ENCODE measurements at regions not wholly inside any gene's neighbourhood (a gene's known extent, or its start where the extent isn't known, plus 50 kb on each side); places are given as distances from the start of the nearest gene placed in this dataset.

GRCh38 chr21:27715131-27715530 lies 748.2 kb upstream of the ADAMTS5 start:
- no peak for DNase-seq

GRCh38 chr21:27713154-27714109 lies 746.5 kb upstream of the ADAMTS5 start:
- DNase-seq: no peak

- DNase-seq: no peak
These were observed 737.8 kb upstream of the ADAMTS5 start for GRCh38 chr21:27704567-27705166.

- no peak for DNase-seq
These were observed 736.9 kb upstream of the ADAMTS5 start for GRCh38 chr21:27703791-27704190.

- peak; percentile 36 for DNase-seq
These were observed 734.2 kb upstream of the ADAMTS5 start for GRCh38 chr21:27700974-27701614.

- no peak for DNase-seq
These were observed 728.4 kb upstream of the ADAMTS5 start for GRCh38 chr21:27695246-27695645.

- no peak for DNase-seq
These were observed 727.8 kb upstream of the ADAMTS5 start for GRCh38 chr21:27694667-27695066.

GRCh38 chr21:27693376-27693775 lies 726.5 kb upstream of the ADAMTS5 start:
- DNase-seq: no peak

GRCh38 chr21:27691516-27691915 lies 724.6 kb upstream of the ADAMTS5 start:
- no peak for DNase-seq

- DNase-seq: no peak
These were observed 724.1 kb upstream of the ADAMTS5 start for GRCh38 chr21:27691006-27691405.

- DNase-seq: no peak
These were observed 723.5 kb upstream of the ADAMTS5 start for GRCh38 chr21:27690426-27690825.

GRCh38 chr21:27688773-27689172 lies 721.9 kb upstream of the ADAMTS5 start:
- no peak for DNase-seq

- no peak for DNase-seq
These were observed 716.4 kb upstream of the ADAMTS5 start for GRCh38 chr21:27683292-27683691.

GRCh38 chr21:27681841-27682240 lies 715.0 kb upstream of the ADAMTS5 start:
- DNase-seq: no peak

GRCh38 chr21:27681038-27681437 lies 714.1 kb upstream of the ADAMTS5 start:
- DNase-seq: no peak

GRCh38 chr21:27680181-27680580 lies 713.3 kb upstream of the ADAMTS5 start:
- DNase-seq: no peak

- DNase-seq: no peak
These were observed 711.6 kb upstream of the ADAMTS5 start for GRCh38 chr21:27678511-27678910.

GRCh38 chr21:27677546-27677945 lies 710.7 kb upstream of the ADAMTS5 start:
- no peak for DNase-seq

GRCh38 chr21:27675306-27675705 lies 708.4 kb upstream of the ADAMTS5 start:
- no peak for DNase-seq

- DNase-seq: no peak
These were observed 707.2 kb upstream of the ADAMTS5 start for GRCh38 chr21:27674041-27674615.

- no peak for DNase-seq
These were observed 706.7 kb upstream of the ADAMTS5 start for GRCh38 chr21:27673581-27673980.

- no peak for DNase-seq
These were observed 704.3 kb upstream of the ADAMTS5 start for GRCh38 chr21:27671207-27671606.

- DNase-seq: no peak
These were observed 686.6 kb upstream of the ADAMTS5 start for GRCh38 chr21:27653481-27653880.

All from CD4-positive, alpha-beta T cell treated with Interferon gamma for 1 hour (primary cell).